Adrenal gland (tissue), 9 donors: ENCODE measurements at regions not wholly inside any gene's neighbourhood (a gene's known extent, or its start where the extent isn't known, plus 50 kb on each side); places are given as distances from the start of the nearest gene placed in this dataset.

Experiments used
- DNase-seq, 7 donors: peaks; one replicate each; pipeline ENCODE4 v3.0.0-alpha.2; 2019 to 2020
- H3K27ac ChIP-seq, 5 donors: fragments of 200-600 bp; sonication (generic) in 4 of 5; 1 replicate in 3 of 5; 2 replicates in 2 of 5; pipeline versions ENCODE4 v1.5.1 to v1.8.0; 2016 to 2020; ENCODE audit warnings: mild to moderate bottlenecking in 1 of 5
- H3K27me3 ChIP-seq: fragments of 200-600 bp; 2 replicates; pipeline ENCODE4 v1.8.0; 2021
- H3K36me3 ChIP-seq, 2 donors: fragments of 200-600 bp; replicated peaks in 1 of 2; 1 replicate in 1 of 2; 2 replicates in 1 of 2; pipeline versions ENCODE4 v1.5.1 to v1.8.0; 2018 to 2022
- H3K4me1 ChIP-seq, 2 donors: fragments of 200-600 bp; replicated peaks in 1 of 2; 1 replicate in 1 of 2; 2 replicates in 1 of 2; pipeline versions ENCODE4 v1.5.1 to v1.8.0; 2018 to 2021
- H3K4me3 ChIP-seq, 4 donors: fragments of 200-600 bp; sonication (generic) in 3 of 4; one replicate each; pipeline ENCODE4 v1.5.1; 2016 to 2018
- H3K9me3 ChIP-seq, 3 donors: fragments of 200-600 bp; sonication (generic) in 1 of 3; replicated peaks in 1 of 3; 1 replicate in 2 of 3; 2 replicates in 1 of 3; pipeline versions ENCODE4 v1.5.1 to v1.8.0; 2016 to 2021
- CTCF ChIP-seq, 6 experiments: fragments of 450-650 bp in 4 of 6; fragments of 200-600 bp in 2 of 6; sonication (generic) in 1 of 6; IDR thresholded peaks; 1 replicate in 5 of 6; 2 replicates in 1 of 6; pipeline versions ENCODE4 v1.5.1 to v1.8.0; 2016 to 2021; ENCODE audit warnings: antibody characterized with exemption in 6 of 6, mild to moderate bottlenecking in 2 of 6, moderate library complexity in 1 of 6
- POLR2A ChIP-seq, 2 donors: fragments of 450-650 bp; IDR thresholded peaks; one replicate each; pipeline ENCODE4 v1.6.1; 2017; ENCODE audit warnings: antibody characterized with exemption in 2 of 2, mild to moderate bottlenecking in 2 of 2, moderate library complexity in 1 of 2
- WGBS, 4 donors: extraction: QIAGEN DNeasy Blood & Tissue Kit in 2 of 4; methylation state at CpG; one replicate each; pipeline versions ENCODE4 v1.1.5 to v1.1.7; 2013 to 2017; 5-methylcytosine and 5-hydroxymethylcytosine counted together
- intact Hi-C, 2 donors: fragments of 100-400 bp; cut with DNase I; formaldehyde crosslinking; loops; one replicate each; pipeline versions ENCODE4 v1.14.1 to v1.15.0; 2022 to 2023
- donor health status: healthy with polysubstance abuse.
- donor health status: Bipolar disorder and iron deficiency.
- donor health status: DM: yes; HTN: yes; CAD: no.
- donor health status: DM: no; HTN: no; CAD: no.
- donor health status: DM: no; HTN: no; CAD: no.

GRCh38 chr7:82624337-82624736 lies 180.8 kb upstream of the CACNA2D1 start:
- no peaks in the 10 kb centered on the region for H3K27me3 ChIP-seq
- no peak for DNase-seq
- no peaks in the 10 kb centered on the region for H3K9me3 ChIP-seq
- no peak overlapping the region for H3K27ac ChIP-seq
- 74 to 85% (median 82%) methylated on average over 2 of the region's 2 CpGs for WGBS, 4 donors
- TF ChIP-seq POLR2A (IDR thresholded peaks at IDR 0.05) (no peak), CTCF (IDR thresholded peaks at IDR 0.05) (no peak)
- no peak overlapping the region for H3K4me3 ChIP-seq
- H3K36me3 ChIP-seq: no peaks in the 10 kb centered on the region
- H3K4me1 ChIP-seq: no peaks in the 10 kb centered on the region
- intact Hi-C loops: no loop called here

GRCh38 chr7:82623812-82624211 lies 180.2 kb upstream of the CACNA2D1 start:
- TF ChIP-seq POLR2A (IDR thresholded peaks at IDR 0.05) (no peak), CTCF (IDR thresholded peaks at IDR 0.05) (no peak)
- Histone ChIP-seq H3K27ac (no peak overlapping the region), H3K4me3 (no peak overlapping the region), H3K27me3 (no peaks in the 10 kb centered on the region), H3K4me1 (no peaks in the 10 kb centered on the region), H3K9me3 (no peaks in the 10 kb centered on the region), H3K36me3 (no peaks in the 10 kb centered on the region)
- DNase-seq: no peak
- intact Hi-C loops: no loop called here

- H3K4me3 ChIP-seq: no peak overlapping the region
- H3K27ac ChIP-seq: no peak overlapping the region
- DNase-seq: no peak
- H3K4me1 ChIP-seq: no peaks in the 10 kb centered on the region
- H3K36me3 ChIP-seq: no peaks in the 10 kb centered on the region
- TF ChIP-seq CTCF (IDR thresholded peaks at IDR 0.05): no peak
- TF ChIP-seq POLR2A (IDR thresholded peaks at IDR 0.05): no peak
- 68 to 75% (median 70%) methylated on average over 1 of the region's 1 CpG for WGBS, 4 donors
- intact Hi-C loops: no loop called here
- no peaks in the 10 kb centered on the region for H3K9me3 ChIP-seq
- no peaks in the 10 kb centered on the region for H3K27me3 ChIP-seq
These were observed 173.6 kb upstream of the CACNA2D1 start for GRCh38 chr7:82617156-82617555.

- Histone ChIP-seq H3K4me3 (no peak overlapping the region), H3K4me1 (no peaks in the 10 kb centered on the region), H3K27ac (no peak overlapping the region), H3K36me3 (no peaks in the 10 kb centered on the region), H3K9me3 (no peaks in the 10 kb centered on the region), H3K27me3 (no peaks in the 10 kb centered on the region)
- intact Hi-C loops: no loop called here
- DNase-seq: no peak
- TF ChIP-seq CTCF (IDR thresholded peaks at IDR 0.05): no peak
- TF ChIP-seq POLR2A (IDR thresholded peaks at IDR 0.05): no peak
- WGBS, 4 donors: 64 to 78% (median 69%) methylated on average over 2 of the region's 2 CpGs
These were observed 172.6 kb upstream of the CACNA2D1 start for GRCh38 chr7:82616059-82616728.
